ENCODE measurements at regions not wholly inside any gene's neighbourhood (a gene's known extent, or its start where the extent isn't known, plus 50 kb on each side); places are given as distances from the start of the nearest gene placed in this dataset.
"Not testable (repeated sequence)": the region's sequence is repeated elsewhere in the genome, so short reads cannot be mapped to it uniquely, and the experiment has no call there.

GRCh38 chr3:112699436-112699978, 58.6 kb upstream of the CCDC80 start:
- peak; percentile 89 for ATAC-seq
- TF ChIP-seq, protein P1, sequence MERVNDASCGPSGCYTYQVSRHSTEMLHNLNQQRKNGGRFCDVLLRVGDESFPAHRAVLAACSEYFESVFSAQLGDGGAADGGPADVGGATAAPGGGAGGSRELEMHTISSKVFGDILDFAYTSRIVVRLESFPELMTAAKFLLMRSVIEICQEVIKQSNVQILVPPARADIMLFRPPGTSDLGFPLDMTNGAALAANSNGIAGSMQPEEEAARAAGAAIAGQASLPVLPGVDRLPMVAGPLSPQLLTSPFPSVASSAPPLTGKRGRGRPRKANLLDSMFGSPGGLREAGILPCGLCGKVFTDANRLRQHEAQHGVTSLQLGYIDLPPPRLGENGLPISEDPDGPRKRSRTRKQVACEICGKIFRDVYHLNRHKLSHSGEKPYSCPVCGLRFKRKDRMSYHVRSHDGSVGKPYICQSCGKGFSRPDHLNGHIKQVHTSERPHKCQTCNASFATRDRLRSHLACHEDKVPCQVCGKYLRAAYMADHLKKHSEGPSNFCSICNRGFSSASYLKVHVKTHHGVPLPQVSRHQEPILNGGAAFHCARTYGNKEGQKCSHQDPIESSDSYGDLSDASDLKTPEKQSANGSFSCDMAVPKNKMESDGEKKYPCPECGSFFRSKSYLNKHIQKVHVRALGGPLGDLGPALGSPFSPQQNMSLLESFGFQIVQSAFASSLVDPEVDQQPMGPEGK (CRISPR knock-in tag; IDR thresholded peaks at IDR 0.05; ENCODE audit: borderline replicate concordance), result no peak
- no peak for TF ChIP-seq RARB (CRISPR knock-in tag; IDR thresholded peaks at IDR 0.05)
- no peak for TF ChIP-seq PPARA (CRISPR knock-in tag; IDR thresholded peaks at IDR 0.05; ENCODE audit: borderline replicate concordance)
- no peak for TF ChIP-seq ZC3H10 (CRISPR knock-in tag; IDR thresholded peaks at IDR 0.05)
- no peak for TF ChIP-seq SNAI2 (CRISPR knock-in tag; IDR thresholded peaks at IDR 0.05)
- TF ChIP-seq ZFP3 (CRISPR knock-in tag; IDR thresholded peaks at IDR 0.05), result no peak
- TF ChIP-seq ISL1 (CRISPR knock-in tag; IDR thresholded peaks at IDR 0.05), result no peak
- no peak for TF ChIP-seq CSRNP3 (CRISPR knock-in tag; IDR thresholded peaks at IDR 0.05)
- TF ChIP-seq TSHZ2 (CRISPR knock-in tag; IDR thresholded peaks at IDR 0.05), result no peak
- TF ChIP-seq, protein P2, sequence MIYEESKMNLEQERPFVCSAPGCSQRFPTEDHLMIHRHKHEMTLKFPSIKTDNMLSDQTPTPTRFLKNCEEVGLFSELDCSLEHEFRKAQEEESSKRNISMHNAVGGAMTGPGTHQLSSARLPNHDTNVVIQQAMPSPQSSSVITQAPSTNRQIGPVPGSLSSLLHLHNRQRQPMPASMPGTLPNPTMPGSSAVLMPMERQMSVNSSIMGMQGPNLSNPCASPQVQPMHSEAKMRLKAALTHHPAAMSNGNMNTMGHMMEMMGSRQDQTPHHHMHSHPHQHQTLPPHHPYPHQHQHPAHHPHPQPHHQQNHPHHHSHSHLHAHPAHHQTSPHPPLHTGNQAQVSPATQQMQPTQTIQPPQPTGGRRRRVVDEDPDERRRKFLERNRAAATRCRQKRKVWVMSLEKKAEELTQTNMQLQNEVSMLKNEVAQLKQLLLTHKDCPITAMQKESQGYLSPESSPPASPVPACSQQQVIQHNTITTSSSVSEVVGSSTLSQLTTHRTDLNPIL (CRISPR knock-in tag; IDR thresholded peaks at IDR 0.05; ENCODE audit: low read depth), result no peak
- TF ChIP-seq ZNF8 (CRISPR knock-in tag; IDR thresholded peaks at IDR 0.05), result no peak
- TF ChIP-seq, protein P3, sequence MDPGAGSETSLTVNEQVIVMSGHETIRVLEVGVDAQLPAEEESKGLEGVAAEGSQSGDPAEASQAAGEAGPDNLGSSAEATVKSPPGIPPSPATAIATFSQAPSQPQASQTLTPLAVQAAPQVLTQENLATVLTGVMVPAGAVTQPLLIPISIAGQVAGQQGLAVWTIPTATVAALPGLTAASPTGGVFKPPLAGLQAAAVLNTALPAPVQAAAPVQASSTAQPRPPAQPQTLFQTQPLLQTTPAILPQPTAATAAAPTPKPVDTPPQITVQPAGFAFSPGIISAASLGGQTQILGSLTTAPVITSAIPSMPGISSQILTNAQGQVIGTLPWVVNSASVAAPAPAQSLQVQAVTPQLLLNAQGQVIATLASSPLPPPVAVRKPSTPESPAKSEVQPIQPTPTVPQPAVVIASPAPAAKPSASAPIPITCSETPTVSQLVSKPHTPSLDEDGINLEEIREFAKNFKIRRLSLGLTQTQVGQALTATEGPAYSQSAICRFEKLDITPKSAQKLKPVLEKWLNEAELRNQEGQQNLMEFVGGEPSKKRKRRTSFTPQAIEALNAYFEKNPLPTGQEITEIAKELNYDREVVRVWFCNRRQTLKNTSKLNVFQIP (CRISPR knock-in tag; IDR thresholded peaks at IDR 0.05; ENCODE audit: borderline replicate concordance, low read depth), result no peak
- TF ChIP-seq CSDC2 (CRISPR knock-in tag; IDR thresholded peaks at IDR 0.05), result no peak
- TF ChIP-seq OSR1 (CRISPR knock-in tag; IDR thresholded peaks at IDR 0.05), result no peak
- TF ChIP-seq ZFP30 (CRISPR knock-in tag; IDR thresholded peaks at IDR 0.05), result no peak
- TF ChIP-seq BACH2 (CRISPR knock-in tag; IDR thresholded peaks at IDR 0.05; ENCODE audit: borderline replicate concordance), result no peak

GRCh38 chr3:112698442-112698841, 57.5 kb upstream of the CCDC80 start:
- not testable (repeated sequence) for ATAC-seq

- peak; percentile 72 for ATAC-seq
Measured at GRCh38 chr3:112696244-112696643, 55.3 kb upstream of the CCDC80 start.

DNA sequence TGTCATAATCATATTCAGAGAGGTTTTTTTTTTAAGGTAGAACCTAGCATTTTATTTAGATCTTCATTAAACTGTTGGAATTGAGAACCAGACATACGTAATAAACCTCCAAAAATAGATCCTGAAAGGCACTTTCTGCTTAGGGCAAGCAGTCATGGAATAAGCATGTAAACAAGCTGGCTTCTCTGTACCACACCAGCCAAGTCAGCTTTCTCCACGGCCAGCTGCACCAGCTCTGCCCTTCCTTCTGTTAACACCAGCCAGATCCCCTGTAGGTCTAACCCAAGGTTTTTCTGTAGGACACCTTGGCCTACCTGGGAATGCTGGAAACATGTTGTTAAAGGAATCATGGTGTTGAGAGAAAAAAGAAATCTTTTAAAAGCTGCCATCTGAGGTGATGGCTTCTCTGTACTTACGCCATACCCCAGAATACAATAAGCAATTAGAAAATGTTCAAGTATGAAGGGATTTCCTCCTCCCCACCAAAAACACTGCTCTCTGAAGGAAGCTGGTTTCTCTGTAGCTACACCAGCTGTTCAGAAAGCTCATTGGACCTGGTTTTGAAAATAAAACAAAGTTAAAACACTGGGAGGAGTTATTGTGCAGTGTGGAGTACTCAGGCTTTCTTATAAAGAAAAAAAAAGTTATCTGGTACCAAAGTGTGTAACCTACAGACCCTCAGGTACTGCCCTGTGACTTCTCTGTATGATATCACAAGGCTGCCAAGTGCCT, 54.6 kb upstream of the CCDC80 start:
- peak; percentile 78 for ATAC-seq

DNA sequence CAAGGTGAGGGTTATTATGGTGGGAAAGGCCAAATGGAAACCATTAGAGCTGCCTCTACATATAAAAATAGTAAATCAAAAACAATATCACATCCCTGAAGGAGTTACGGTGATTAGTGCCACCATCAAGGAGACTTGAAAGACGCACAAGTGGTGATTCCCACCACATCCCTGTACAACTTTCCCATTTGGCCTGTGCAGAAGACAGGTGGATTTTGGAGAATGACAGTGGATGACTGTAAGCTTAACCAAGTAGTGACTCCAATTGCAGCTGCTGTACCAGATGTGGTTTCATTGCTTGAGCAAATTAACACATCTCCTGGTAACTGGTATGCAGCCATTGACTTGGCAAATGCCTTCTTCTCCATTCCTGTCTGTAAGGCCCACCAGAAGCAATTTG, 54.0 kb upstream of the CCDC80 start:
- not testable (repeated sequence) for ATAC-seq
